ENCODE measurements at regions not wholly inside any gene's neighbourhood (a gene's known extent, or its start where the extent isn't known, plus 50 kb on each side); places are given as distances from the start of the nearest gene placed in this dataset.

- no peak for TF ChIP-seq CTCF (IDR thresholded peaks at IDR 0.05; ENCODE audit: insufficient read depth, low read length, poor library complexity, severe bottlenecking)
- TF ChIP-seq EZH2phosphoT487 (conservative IDR thresholded peaks at IDR 0.05; ENCODE audit: low read length), result no peak
Measured at GRCh38 chr10:61294131-61294530, 159.1 kb downstream of the TMEM26 start.

Data from SU-DHL-6 (cell line).